ENCODE measurements at regions not wholly inside any gene's neighbourhood (a gene's known extent, or its start where the extent isn't known, plus 50 kb on each side); places are given as distances from the start of the nearest gene placed in this dataset.

GRCh38 chr5:73327908-73328455 is 120.6 kb downstream of the FOXD1 start:
- TF ChIP-seq CTCF (conservative IDR thresholded peaks at IDR 0.05; ENCODE audit: low read depth in 2 of 2) (0 out of 4 replicates have a peak, but pooled peaks of 1 of the 2 experiments have one; percentile 5), POLR2AphosphoS5 (IDR thresholded peaks at IDR 0.05; ENCODE audit: low read depth) (no peak), CREB1 (CRISPR knock-in tag; IDR thresholded peaks at IDR 0.05; ENCODE audit: low read depth) (no peak), EZH2phosphoT487 (IDR thresholded peaks at IDR 0.05; ENCODE audit: unreplicated experiment) (no peak), EZH2 (IDR thresholded peaks at IDR 0.05; ENCODE audit: low read depth, unreplicated experiment) (no peak)
